Astrocyte (in vitro differentiated cells and primary cell): ENCODE measurements at regions not wholly inside any gene's neighbourhood (a gene's known extent, or its start where the extent isn't known, plus 50 kb on each side); places are given as distances from the start of the nearest gene placed in this dataset.

ENCODE experiments used
- DNase-seq: peaks from one replicate; pipeline ENCODE4 v3.0.0-alpha.2; 2010; ENCODE audit warnings: low read depth
- FAIRE-seq: peaks from 2 replicates; lab custom pipeline; 2011; peaks lifted over from hg19 to GRCh38; lab: Jason Lieb, UNC
- H2AFZ ChIP-seq: 2 replicates; pipeline ENCODE4 v1.6.0; 2012; ENCODE audit warnings: low read depth, low read length, inconsistent platforms
- H3K27ac ChIP-seq: 2 replicates; pipeline ENCODE4 v1.5.1; 2011; ENCODE audit warnings: low read depth, low read length, inconsistent platforms
- H3K27me3 ChIP-seq: 2 replicates; pipeline ENCODE4 v1.6.0; 2011; ENCODE audit warnings: low read length, inconsistent platforms; ENCODE audit not compliant: insufficient read depth
- H3K36me3 ChIP-seq: 2 replicates; pipeline ENCODE4 v1.5.1; 2011; ENCODE audit warnings: low read length, inconsistent platforms; ENCODE audit not compliant: insufficient read depth
- H3K4me1 ChIP-seq: 2 replicates; pipeline ENCODE4 v1.5.1; 2011; ENCODE audit warnings: low read length, inconsistent platforms; ENCODE audit not compliant: insufficient read depth
- H3K4me2 ChIP-seq: 2 replicates; pipeline ENCODE4 v1.6.0; 2012; ENCODE audit warnings: low read length, inconsistent platforms
- H3K4me3 ChIP-seq: 2 replicates; pipeline ENCODE4 v1.5.1; 2011; ENCODE audit warnings: low read depth, mild to moderate bottlenecking, low read length, inconsistent platforms; ENCODE audit not compliant: insufficient read depth
- H3K79me2 ChIP-seq: 2 replicates; pipeline ENCODE4 v1.6.0; 2012; ENCODE audit warnings: mild to moderate bottlenecking, low read length, inconsistent platforms; ENCODE audit not compliant: insufficient read depth
- H3K9ac ChIP-seq: 2 replicates; pipeline ENCODE4 v1.6.0; 2012; ENCODE audit warnings: mild to moderate bottlenecking, low read length, inconsistent platforms
- H3K9me3 ChIP-seq: 2 replicates; pipeline ENCODE4 v1.5.1; 2012; ENCODE audit warnings: low read depth, mild to moderate bottlenecking, low read length, inconsistent platforms; ENCODE audit not compliant: insufficient read depth
- H4K20me1 ChIP-seq: 2 replicates; pipeline ENCODE4 v1.6.0; 2012; ENCODE audit warnings: low read length, inconsistent platforms; ENCODE audit not compliant: insufficient read depth
- H3K27ac Mint-ChIP-seq: one replicate; pipeline ENCODE4 v1.8.0; 2021; ENCODE audit warnings: mild to moderate bottlenecking, mixed read lengths; ENCODE audit not compliant: unreplicated experiment
- H3K27me3 Mint-ChIP-seq: one replicate; pipeline ENCODE4 v1.8.0; 2021; ENCODE audit warnings: low read depth, mixed read lengths; ENCODE audit not compliant: unreplicated experiment
- H3K36me3 Mint-ChIP-seq: one replicate; pipeline ENCODE4 v1.8.0; 2021; ENCODE audit warnings: low read depth, mixed read lengths; ENCODE audit not compliant: unreplicated experiment
- H3K4me1 Mint-ChIP-seq: one replicate; pipeline ENCODE4 v1.8.0; 2021; ENCODE audit warnings: low read depth, mixed read lengths; ENCODE audit not compliant: unreplicated experiment
- H3K4me3 Mint-ChIP-seq: one replicate; pipeline ENCODE4 v1.8.0; 2021; ENCODE audit warnings: mild to moderate bottlenecking, moderate library complexity, mixed read lengths; ENCODE audit not compliant: unreplicated experiment
- H3K9me3 Mint-ChIP-seq: one replicate; pipeline ENCODE4 v1.8.0; 2021; ENCODE audit warnings: mild to moderate bottlenecking, mixed read lengths; ENCODE audit not compliant: unreplicated experiment
- EZH2 ChIP-seq: IDR thresholded peaks from 2 replicates; pipeline ENCODE4 v1.6.1; 2012; ENCODE audit warnings: mild to moderate bottlenecking, low read length, inconsistent platforms; ENCODE audit not compliant: insufficient read depth
- TF ChIP-seq, protein P1 (sequence below): IDR thresholded peaks from 2 replicates; pipeline ENCODE4 v1.5.1; 2011; ENCODE audit warnings: low read depth, mild to moderate bottlenecking, inconsistent platforms, low read length, moderate library complexity; ENCODE audit not compliant: insufficient read depth

DNA sequence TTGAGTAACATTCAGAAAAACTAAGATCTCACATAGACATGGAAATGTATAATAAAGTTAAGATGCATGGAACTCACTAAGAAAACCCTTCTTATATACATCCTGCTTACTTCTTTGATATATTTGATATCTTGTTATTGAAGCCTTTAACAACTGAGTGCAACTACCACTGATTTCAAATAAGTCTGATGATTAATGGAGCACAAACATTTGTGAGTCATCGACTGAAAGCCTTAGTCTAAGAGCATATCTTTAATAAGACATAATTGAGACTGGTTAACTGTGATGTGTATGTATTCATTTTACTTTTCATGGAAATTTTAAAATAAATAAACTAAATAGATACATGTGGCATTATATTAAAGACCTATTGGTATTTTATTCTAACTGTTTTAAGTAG lies 740.5 kb downstream of the EPHA3 start:
- H3K27me3 ChIP-seq = no peaks in the 10 kb centered on the region
- H3K27ac ChIP-seq = no peak overlapping the region
- no peak overlapping the region for H3K9ac ChIP-seq
- H3K9me3 Mint-ChIP-seq = no peaks in the 10 kb centered on the region
- H3K27me3 Mint-ChIP-seq = no peaks in the 10 kb centered on the region
- no peak overlapping the region for H3K4me3 Mint-ChIP-seq
- H3K4me1 ChIP-seq = no peaks in the 10 kb centered on the region
- H3K4me3 ChIP-seq = no peak overlapping the region
- no peak overlapping the region for H3K27ac Mint-ChIP-seq
- no peak overlapping the region for H3K4me2 ChIP-seq
- no peaks in the 10 kb centered on the region for H3K79me2 ChIP-seq
- no peak for FAIRE-seq
- H3K36me3 Mint-ChIP-seq = no peaks in the 10 kb centered on the region
- TF ChIP-seq, protein P1, sequence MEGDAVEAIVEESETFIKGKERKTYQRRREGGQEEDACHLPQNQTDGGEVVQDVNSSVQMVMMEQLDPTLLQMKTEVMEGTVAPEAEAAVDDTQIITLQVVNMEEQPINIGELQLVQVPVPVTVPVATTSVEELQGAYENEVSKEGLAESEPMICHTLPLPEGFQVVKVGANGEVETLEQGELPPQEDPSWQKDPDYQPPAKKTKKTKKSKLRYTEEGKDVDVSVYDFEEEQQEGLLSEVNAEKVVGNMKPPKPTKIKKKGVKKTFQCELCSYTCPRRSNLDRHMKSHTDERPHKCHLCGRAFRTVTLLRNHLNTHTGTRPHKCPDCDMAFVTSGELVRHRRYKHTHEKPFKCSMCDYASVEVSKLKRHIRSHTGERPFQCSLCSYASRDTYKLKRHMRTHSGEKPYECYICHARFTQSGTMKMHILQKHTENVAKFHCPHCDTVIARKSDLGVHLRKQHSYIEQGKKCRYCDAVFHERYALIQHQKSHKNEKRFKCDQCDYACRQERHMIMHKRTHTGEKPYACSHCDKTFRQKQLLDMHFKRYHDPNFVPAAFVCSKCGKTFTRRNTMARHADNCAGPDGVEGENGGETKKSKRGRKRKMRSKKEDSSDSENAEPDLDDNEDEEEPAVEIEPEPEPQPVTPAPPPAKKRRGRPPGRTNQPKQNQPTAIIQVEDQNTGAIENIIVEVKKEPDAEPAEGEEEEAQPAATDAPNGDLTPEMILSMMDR = no peak
- TF ChIP-seq EZH2 = no peak
- H4K20me1 ChIP-seq = no peaks in the 10 kb centered on the region
- DNase-seq = peak; percentile 20
- no peaks in the 10 kb centered on the region for H3K9me3 ChIP-seq
- no peaks in the 10 kb centered on the region for H3K36me3 ChIP-seq
- no peak overlapping the region for H2AFZ ChIP-seq
- no peaks in the 10 kb centered on the region for H3K4me1 Mint-ChIP-seq

DNA sequence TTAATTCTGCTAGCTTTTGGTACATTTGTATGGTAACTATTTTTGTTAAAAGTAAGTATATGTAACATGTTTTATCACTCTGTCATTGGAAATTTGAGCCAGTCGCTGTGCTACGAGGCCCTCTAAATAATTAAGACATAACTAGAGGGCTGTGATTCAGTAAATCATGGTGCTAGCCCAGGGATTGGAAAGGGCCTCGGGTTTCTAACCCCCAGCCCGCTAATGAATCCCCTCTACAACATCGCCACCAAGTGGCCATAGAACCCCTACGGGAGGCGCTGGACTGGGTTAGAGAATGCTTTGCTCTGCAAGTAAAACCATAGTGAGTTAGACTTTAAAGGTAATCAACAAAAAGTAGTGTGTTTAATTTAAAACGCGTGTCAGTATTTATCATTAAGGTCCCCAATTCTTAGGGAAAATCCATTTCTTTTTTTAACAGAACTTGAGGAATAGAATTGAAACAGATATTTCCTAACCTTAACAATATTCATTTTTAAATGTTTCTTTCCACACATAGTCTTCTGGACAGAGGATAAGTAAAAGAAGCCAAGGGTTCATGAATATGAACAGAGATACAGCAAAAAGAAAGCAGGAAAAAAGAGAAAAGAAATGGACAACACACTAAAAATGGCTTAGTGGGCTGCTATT lies 744.7 kb downstream of the EPHA3 start:
- Mint-ChIP-seq H3K27ac (no peak overlapping the region), H3K27me3 (no peaks in the 10 kb centered on the region), H3K9me3 (no peaks in the 10 kb centered on the region), H3K36me3 (no peaks in the 10 kb centered on the region), H3K4me3 (no peak overlapping the region), H3K4me1 (peaks cover 5% of the 10 kb centered on the region)
- peak; percentile 4 for DNase-seq
- no peaks in the 10 kb centered on the region for H3K4me1 ChIP-seq
- no peaks in the 10 kb centered on the region for H4K20me1 ChIP-seq
- no peaks in the 10 kb centered on the region for H3K27me3 ChIP-seq
- FAIRE-seq = no peak
- H3K4me2 ChIP-seq = no peak overlapping the region
- H2AFZ ChIP-seq = no peak overlapping the region
- no peak overlapping the region for H3K27ac ChIP-seq
- H3K79me2 ChIP-seq = no peaks in the 10 kb centered on the region
- no peak overlapping the region for H3K4me3 ChIP-seq
- H3K9me3 ChIP-seq = no peaks in the 10 kb centered on the region
- no peak overlapping the region for H3K9ac ChIP-seq
- H3K36me3 ChIP-seq = no peaks in the 10 kb centered on the region
- TF ChIP-seq, protein P1 = peak; percentile 72
- no peak for TF ChIP-seq EZH2

DNA sequence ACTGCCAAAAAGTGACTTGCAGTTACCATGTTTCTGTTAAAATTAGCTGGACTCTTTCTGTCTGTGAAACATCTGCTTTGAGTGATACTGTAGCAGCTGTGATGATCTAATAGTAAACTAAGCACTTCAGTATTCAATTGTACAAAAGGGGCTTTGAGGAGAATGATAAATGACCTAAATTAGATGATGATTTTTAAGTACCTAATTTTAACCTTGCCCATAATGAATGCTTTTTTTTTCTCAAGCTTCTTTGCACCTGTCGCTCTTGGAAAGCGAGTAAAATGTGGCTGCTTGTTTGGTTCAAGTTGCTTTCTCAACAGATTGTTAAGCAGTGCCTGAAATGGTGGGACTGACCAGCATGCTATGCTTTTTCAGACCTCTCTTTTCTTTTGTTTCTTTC lies 752.3 kb downstream of the EPHA3 start:
- no peak overlapping the region for H3K27ac ChIP-seq
- H3K36me3 Mint-ChIP-seq = no peaks in the 10 kb centered on the region
- H3K9me3 ChIP-seq = no peaks in the 10 kb centered on the region
- no peak for DNase-seq
- H3K4me1 ChIP-seq = no peaks in the 10 kb centered on the region
- no peak overlapping the region for H3K27ac Mint-ChIP-seq
- H4K20me1 ChIP-seq = no peaks in the 10 kb centered on the region
- no peak overlapping the region for H3K9ac ChIP-seq
- H3K27me3 ChIP-seq = no peaks in the 10 kb centered on the region
- H3K36me3 ChIP-seq = no peaks in the 10 kb centered on the region
- peaks cover 10% of the 10 kb centered on the region for H3K4me1 Mint-ChIP-seq
- no peaks in the 10 kb centered on the region for H3K27me3 Mint-ChIP-seq
- H3K4me3 ChIP-seq = no peak overlapping the region
- no peak for FAIRE-seq
- H3K9me3 Mint-ChIP-seq = peaks cover 2% of the 10 kb centered on the region
- TF ChIP-seq EZH2 = no peak
- TF ChIP-seq, protein P1 = no peak
- no peak overlapping the region for H2AFZ ChIP-seq
- H3K4me2 ChIP-seq = no peak overlapping the region
- H3K4me3 Mint-ChIP-seq = no peak overlapping the region
- H3K79me2 ChIP-seq = no peaks in the 10 kb centered on the region
